Hepatocyte (in vitro differentiated cells): ENCODE measurements at regions not wholly inside any gene's neighbourhood (a gene's known extent, or its start where the extent isn't known, plus 50 kb on each side); places are given as distances from the start of the nearest gene placed in this dataset.
A peak's percentile ranks its signal among the peaks of the same experiment; 100 is the strongest.

Experiments used
- DNase-seq: peaks from one replicate; pipeline ENCODE4 v3.0.0-alpha.2; 2016; ENCODE audit warnings: low spot score
- H2AFZ ChIP-seq: fragments of 200-600 bp; sonication (generic); 2 replicates; pipeline ENCODE4 v1.6.0; 2016; ENCODE audit warnings: antibody characterized with exemption, mild to moderate bottlenecking
- H3K27ac ChIP-seq: fragments of 200-600 bp; sonication (generic); 2 replicates; pipeline ENCODE4 v1.5.1; 2016; ENCODE audit warnings: mild to moderate bottlenecking
- H3K27me3 ChIP-seq: fragments of 200-600 bp; sonication (generic); 2 replicates; pipeline ENCODE4 v1.6.1; 2016
- H3K36me3 ChIP-seq: fragments of 200-600 bp; sonication (generic); replicated peaks from 2 replicates; pipeline ENCODE4 v1.5.1; 2016; ENCODE audit warnings: low read depth; ENCODE audit not compliant: insufficient read depth
- H3K4me1 ChIP-seq: fragments of 200-600 bp; sonication (generic); 2 replicates; pipeline ENCODE4 v1.5.1; 2016; ENCODE audit warnings: mild to moderate bottlenecking, moderate library complexity; ENCODE audit not compliant: insufficient read depth
- H3K4me2 ChIP-seq: fragments of 200-600 bp; sonication (generic); 2 replicates; pipeline ENCODE4 v1.6.0; 2016
- H3K4me3 ChIP-seq: fragments of 200-600 bp; sonication (generic); 2 replicates; pipeline ENCODE4 v1.5.1; 2016; ENCODE audit warnings: mild to moderate bottlenecking
- H3K79me2 ChIP-seq: fragments of 200-600 bp; sonication (generic); 2 replicates; pipeline ENCODE4 v1.6.0; 2017; ENCODE audit warnings: mild to moderate bottlenecking
- H3K9me2 ChIP-seq: fragments of 200-600 bp; sonication (generic); replicated peaks from 2 replicates; pipeline ENCODE4 v1.6.0; 2017; ENCODE audit warnings: mild to moderate bottlenecking; ENCODE audit not compliant: insufficient read depth
- H3K9me3 ChIP-seq: fragments of 200-600 bp; sonication (generic); 2 replicates; pipeline ENCODE4 v1.5.1; 2016; ENCODE audit warnings: low read depth, mild to moderate bottlenecking
- H4K20me1 ChIP-seq: fragments of 200-600 bp; sonication (generic); 2 replicates; pipeline ENCODE4 v1.6.0; 2016; ENCODE audit warnings: mild to moderate bottlenecking; ENCODE audit not compliant: insufficient read depth, poor library complexity, severe bottlenecking
- CTCF ChIP-seq: fragments of 200-600 bp; sonication (generic); IDR thresholded peaks from 2 replicates; pipeline ENCODE4 v1.5.1; 2016; ENCODE audit warnings: antibody characterized with exemption, mild to moderate bottlenecking; ENCODE audit not compliant: poor library complexity
- EZH2 ChIP-seq: fragments of 200-600 bp; sonication (generic); IDR thresholded peaks from 2 replicates; pipeline ENCODE4 v1.6.1; 2016; ENCODE audit warnings: antibody characterized with exemption, mild to moderate bottlenecking, borderline replicate concordance
- EZH2phosphoT487 ChIP-seq: fragments of 200-600 bp; sonication (generic); IDR thresholded peaks from one replicate; pipeline ENCODE4 v1.6.1; 2018; ENCODE audit warnings: antibody characterized with exemption, mild to moderate bottlenecking, low read depth, moderate library complexity; ENCODE audit not compliant: unreplicated experiment, severe bottlenecking
- WGBS: methylation state at CpG from one replicate; pipeline ENCODE4 v1.1.6; 2016; ENCODE audit warnings: low lambda C conversion rate; ENCODE audit errors: missing lambda C conversion rate; 5-methylcytosine and 5-hydroxymethylcytosine counted together

- H2AFZ ChIP-seq = no peak overlapping the region
- H3K9me3 ChIP-seq = no peaks in the 10 kb centered on the region
- H3K36me3 ChIP-seq = no peaks in the 10 kb centered on the region
- no peaks in the 10 kb centered on the region for H3K4me1 ChIP-seq
- H3K79me2 ChIP-seq = no peaks in the 10 kb centered on the region
- TF ChIP-seq EZH2 (no peak), CTCF (no peak), EZH2phosphoT487 (no peak)
- no peaks in the 10 kb centered on the region for H4K20me1 ChIP-seq
- H3K4me2 ChIP-seq = no peak overlapping the region
- no peak for DNase-seq
- 92% methylated on average over 1 of the region's 1 CpG for WGBS
- H3K27me3 ChIP-seq = no peaks in the 10 kb centered on the region
- no peak overlapping the region for H3K4me3 ChIP-seq
- H3K9me2 ChIP-seq = no peaks in the 10 kb centered on the region
- no peak overlapping the region for H3K27ac ChIP-seq
Measured at GRCh38 chr3:67083277-67083676, 85.2 kb downstream of the KBTBD8 start.

- no peaks in the 10 kb centered on the region for H3K27me3 ChIP-seq
- no peaks in the 10 kb centered on the region for H3K79me2 ChIP-seq
- H3K27ac ChIP-seq = no peak overlapping the region
- no peak overlapping the region for H3K4me2 ChIP-seq
- H3K36me3 ChIP-seq = no peaks in the 10 kb centered on the region
- H3K9me2 ChIP-seq = no peaks in the 10 kb centered on the region
- H3K9me3 ChIP-seq = no peaks in the 10 kb centered on the region
- no peak overlapping the region for H3K4me3 ChIP-seq
- no peaks in the 10 kb centered on the region for H4K20me1 ChIP-seq
- TF ChIP-seq CTCF (no peak), EZH2 (no peak), EZH2phosphoT487 (no peak)
- no peaks in the 10 kb centered on the region for H3K4me1 ChIP-seq
- no peak for DNase-seq
- no peak overlapping the region for H2AFZ ChIP-seq
- WGBS = 93% methylated on average over 1 of the region's 1 CpG
Measured at GRCh38 chr3:67087788-67088187, 89.7 kb downstream of the KBTBD8 start.

- Histone ChIP-seq H4K20me1 (no peaks in the 10 kb centered on the region), H3K27ac (no peak overlapping the region), H2AFZ (no peak overlapping the region)
Measured at GRCh38 chr3:67090474-67090873, 92.4 kb downstream of the KBTBD8 start.

More at GRCh38 chr3:67090474-67090873, 92.4 kb downstream of the KBTBD8 start:
- Histone ChIP-seq H3K9me3 (no peaks in the 10 kb centered on the region), H3K4me1 (peaks cover 2% of the 10 kb centered on the region), H3K79me2 (no peaks in the 10 kb centered on the region), H3K27me3 (no peaks in the 10 kb centered on the region), H3K36me3 (no peaks in the 10 kb centered on the region), H3K9me2 (no peaks in the 10 kb centered on the region), H3K4me3 (no peak overlapping the region), H3K4me2 (no peak overlapping the region)
- DNase-seq = peak; percentile 5
- TF ChIP-seq CTCF = no peak
- TF ChIP-seq EZH2 = no peak
- no peak for TF ChIP-seq EZH2phosphoT487
